ENCODE measurements at regions not wholly inside any gene's neighbourhood (a gene's known extent, or its start where the extent isn't known, plus 50 kb on each side); places are given as distances from the start of the nearest gene placed in this dataset.

GRCh38 chr10:109247814-109248213 is 675.5 kb downstream of the XPNPEP1 start:
- TF ChIP-seq CTCF (conservative IDR thresholded peaks at IDR 0.05; ENCODE audit: low read length) (no peak), EZH2phosphoT487 (IDR thresholded peaks at IDR 0.05; ENCODE audit: borderline replicate concordance) (no peak)

All from Loucy (cell line).